Astrocyte of the cerebellum (primary cell): ENCODE measurements at regions not wholly inside any gene's neighbourhood (a gene's known extent, or its start where the extent isn't known, plus 50 kb on each side); places are given as distances from the start of the nearest gene placed in this dataset.

Experiments
- DNase-seq: peaks from one replicate; pipeline ENCODE4 v3.0.0-alpha.2; 2011; ENCODE audit warnings: low read depth
- H3K4me3 ChIP-seq: 2 replicates; pipeline ENCODE4 v1.5.1; 2011; ENCODE audit warnings: mild to moderate bottlenecking, low read depth, low read length, moderate library complexity
- in situ Hi-C: cut with HindIII; loops from 2 replicates; pipeline ENCODE4 v1.10.0; 2017; ENCODE audit warnings: low sequenced_read_pairs
- TF ChIP-seq, protein P1 (sequence below): IDR thresholded peaks from 2 replicates; pipeline ENCODE4 v1.5.1; 2012; ENCODE audit warnings: low read length, low read depth, moderate library complexity, mild to moderate bottlenecking; ENCODE audit errors: missing control alignments

DNA sequence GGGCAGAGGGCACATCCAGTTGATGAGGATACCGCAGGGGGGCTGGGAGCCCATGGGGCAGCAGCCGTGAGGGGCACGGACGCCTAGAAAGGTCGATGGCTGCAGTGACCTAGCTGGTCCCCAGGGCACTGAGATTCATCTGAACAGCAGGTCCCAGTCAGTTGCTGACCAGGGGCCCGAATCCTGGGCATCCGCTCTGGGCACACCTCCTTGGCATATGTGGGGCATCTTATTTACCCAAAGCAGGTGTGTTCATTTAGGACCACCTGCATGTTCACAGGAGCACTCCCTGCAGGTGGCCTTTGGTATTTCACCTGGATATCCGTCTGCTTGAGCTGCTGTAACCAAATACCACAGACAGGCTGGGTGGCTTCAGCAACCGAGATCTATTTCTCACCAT lies 72.0 kb upstream of the ODC1 start:
- H3K4me3 ChIP-seq: no peak overlapping the region
- TF ChIP-seq, protein P1, sequence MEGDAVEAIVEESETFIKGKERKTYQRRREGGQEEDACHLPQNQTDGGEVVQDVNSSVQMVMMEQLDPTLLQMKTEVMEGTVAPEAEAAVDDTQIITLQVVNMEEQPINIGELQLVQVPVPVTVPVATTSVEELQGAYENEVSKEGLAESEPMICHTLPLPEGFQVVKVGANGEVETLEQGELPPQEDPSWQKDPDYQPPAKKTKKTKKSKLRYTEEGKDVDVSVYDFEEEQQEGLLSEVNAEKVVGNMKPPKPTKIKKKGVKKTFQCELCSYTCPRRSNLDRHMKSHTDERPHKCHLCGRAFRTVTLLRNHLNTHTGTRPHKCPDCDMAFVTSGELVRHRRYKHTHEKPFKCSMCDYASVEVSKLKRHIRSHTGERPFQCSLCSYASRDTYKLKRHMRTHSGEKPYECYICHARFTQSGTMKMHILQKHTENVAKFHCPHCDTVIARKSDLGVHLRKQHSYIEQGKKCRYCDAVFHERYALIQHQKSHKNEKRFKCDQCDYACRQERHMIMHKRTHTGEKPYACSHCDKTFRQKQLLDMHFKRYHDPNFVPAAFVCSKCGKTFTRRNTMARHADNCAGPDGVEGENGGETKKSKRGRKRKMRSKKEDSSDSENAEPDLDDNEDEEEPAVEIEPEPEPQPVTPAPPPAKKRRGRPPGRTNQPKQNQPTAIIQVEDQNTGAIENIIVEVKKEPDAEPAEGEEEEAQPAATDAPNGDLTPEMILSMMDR: peak; percentile 10
- in situ Hi-C loops: no loop called here
- no peak for DNase-seq

DNA sequence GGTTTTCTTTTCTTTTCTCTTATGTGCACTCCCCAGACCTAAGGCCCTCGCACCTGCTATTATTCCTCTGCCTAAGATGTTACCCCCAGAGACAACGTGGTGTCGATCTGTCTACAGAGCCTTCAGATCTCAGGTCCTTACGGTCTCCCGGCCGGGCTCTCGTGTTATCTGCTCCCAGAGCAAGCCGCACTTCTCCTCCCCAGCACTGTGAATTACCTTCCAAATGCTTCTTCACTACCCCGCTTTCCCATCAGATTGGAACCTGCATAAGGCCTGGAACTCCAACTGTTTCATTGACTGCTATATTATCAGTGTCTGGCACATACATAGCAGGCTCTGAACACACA lies 71.2 kb upstream of the ODC1 start:
- TF ChIP-seq, protein P1: no peak
- in situ Hi-C loops: no loop called here
- no peak for DNase-seq
- no peak overlapping the region for H3K4me3 ChIP-seq

DNA sequence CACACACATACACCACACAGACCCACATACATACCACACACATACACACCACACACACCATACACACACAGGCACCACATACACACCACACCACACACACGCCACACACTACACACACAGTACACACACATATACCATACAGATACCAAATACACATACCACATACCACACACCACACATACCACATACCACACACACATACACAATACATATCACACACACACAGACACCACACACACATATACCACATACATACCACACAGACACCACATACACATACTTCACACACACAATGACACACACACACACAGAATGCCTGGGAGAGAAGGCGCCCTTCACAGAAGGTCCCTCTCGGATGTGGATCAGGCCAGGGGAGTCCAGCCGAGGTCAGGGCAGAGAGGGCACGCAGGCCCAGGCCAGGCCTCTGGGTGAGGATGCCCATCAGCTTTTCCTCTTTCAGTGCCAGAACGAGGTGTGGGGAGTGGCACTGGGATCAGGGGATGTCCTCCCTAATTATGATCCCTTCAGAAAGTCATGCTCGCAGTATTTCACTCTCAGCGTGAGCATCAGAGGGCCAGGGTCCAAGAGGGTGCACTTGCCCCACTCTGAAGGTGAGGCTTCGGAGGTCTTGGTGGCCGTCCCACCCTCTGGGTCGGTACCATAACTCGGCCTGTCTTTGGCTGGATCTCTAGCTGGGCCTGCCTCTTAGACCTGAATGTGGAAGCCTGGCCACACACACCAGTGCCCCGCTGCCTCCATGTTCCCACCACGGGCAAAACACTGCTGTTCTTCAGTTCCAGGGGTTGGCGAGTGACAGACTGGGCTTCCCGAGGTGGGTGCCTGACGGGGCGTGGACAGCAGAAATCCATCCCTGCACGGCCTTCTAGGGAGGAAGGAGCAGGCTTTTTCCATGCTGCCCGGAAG lies 70.6 kb upstream of the ODC1 start:
- in situ Hi-C loops: no loop called here
- H3K4me3 ChIP-seq: no peak overlapping the region
- DNase-seq: no peak
- TF ChIP-seq, protein P1: no peak

DNA sequence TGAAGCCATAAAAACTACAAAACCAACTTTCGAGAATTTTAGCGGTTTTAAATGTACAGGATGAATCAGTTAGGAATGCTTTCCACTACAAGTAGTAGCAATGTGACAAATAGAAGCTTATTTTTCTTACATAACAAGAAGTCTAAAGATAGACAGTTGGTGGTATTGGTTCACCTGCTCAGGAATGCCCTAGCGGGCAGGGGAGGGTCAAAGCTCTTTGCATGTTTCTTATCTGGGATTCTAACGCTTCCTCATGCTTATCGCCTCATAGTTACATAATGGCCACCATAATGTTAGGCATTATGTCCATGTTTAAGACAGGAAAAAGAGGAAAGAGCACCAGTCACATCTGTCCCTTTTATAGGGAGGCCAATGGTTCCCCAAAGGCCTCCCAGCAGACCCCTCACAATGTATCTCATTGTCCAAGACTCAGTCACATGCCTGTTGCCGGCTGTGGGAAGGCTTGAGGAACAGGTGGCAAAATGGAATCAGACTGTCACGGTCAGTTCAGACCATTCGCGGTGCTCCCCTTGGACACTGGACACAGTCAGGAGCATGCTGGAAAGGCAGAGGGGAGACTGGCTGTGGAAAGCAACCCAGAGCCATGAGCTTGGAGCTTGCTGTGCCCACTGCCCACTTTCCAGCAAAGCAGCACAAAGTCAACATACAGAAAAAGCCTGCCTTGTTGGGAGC lies 69.4 kb upstream of the ODC1 start:
- in situ Hi-C loops: no loop called here
- TF ChIP-seq, protein P1: no peak

DNA sequence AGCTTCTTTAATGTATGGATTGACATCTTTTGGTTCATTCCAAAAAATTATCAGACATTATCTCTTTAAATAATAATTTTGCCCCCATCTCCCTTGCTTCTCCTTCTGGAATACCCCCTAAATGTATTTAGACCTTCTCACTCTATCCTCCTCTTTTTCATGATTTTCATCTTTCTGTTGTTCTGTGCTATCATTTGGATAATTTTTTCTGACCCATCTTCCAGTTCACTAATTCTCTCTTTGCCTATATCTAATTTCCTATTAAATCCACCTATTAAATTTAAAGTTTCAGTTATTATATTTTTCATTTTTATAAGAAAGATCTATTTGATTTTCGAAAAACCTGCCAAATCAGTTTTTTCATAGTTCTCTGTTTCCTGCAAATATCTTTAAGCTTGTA lies 67.8 kb upstream of the ODC1 start:
- in situ Hi-C loops: no loop called here

More for the DNA sequence above, 69.4 kb upstream of the ODC1 start:
- no peak overlapping the region for H3K4me3 ChIP-seq
- no peak for DNase-seq

DNA sequence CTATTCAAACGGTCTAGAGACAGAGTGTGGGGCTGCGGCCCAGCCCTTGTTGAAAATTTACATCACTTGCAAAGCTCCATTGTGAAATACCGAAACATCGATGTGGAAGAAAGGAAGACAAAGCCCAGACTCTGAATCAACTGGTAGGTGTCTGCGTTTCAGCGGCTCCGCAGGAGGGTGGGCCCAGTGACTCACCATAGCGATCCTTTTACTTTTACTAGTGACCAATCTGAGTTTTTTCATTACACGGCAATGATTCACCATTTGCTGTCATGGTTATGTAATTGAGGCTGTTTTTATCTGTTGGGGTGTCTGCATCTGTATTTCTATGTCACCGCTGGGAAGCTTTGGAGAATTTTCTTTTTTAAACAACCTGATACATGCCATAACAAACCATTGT lies 66.6 kb upstream of the ODC1 start:
- DNase-seq: peak; percentile 80
- in situ Hi-C loops: no loop called here
- H3K4me3 ChIP-seq: no peak overlapping the region
- TF ChIP-seq, protein P1: no peak

More for the DNA sequence above, 67.8 kb upstream of the ODC1 start:
- TF ChIP-seq, protein P1: no peak
- no peak for DNase-seq
- H3K4me3 ChIP-seq: no peak overlapping the region
